WTC11 (cell line): ENCODE measurements at regions not wholly inside any gene's neighbourhood (a gene's known extent, or its start where the extent isn't known, plus 50 kb on each side); places are given as distances from the start of the nearest gene placed in this dataset.

ENCODE experiments used
- CREM ChIP-seq: sonication (generic); formaldehyde crosslinking; IDR thresholded peaks from 2 replicates; pipeline ENCODE4 v1.8.1; 2022; ENCODE audit warnings: mild to moderate bottlenecking, missing genetic modification reagents, moderate library complexity
- GABPB1 ChIP-seq: sonication (generic); formaldehyde crosslinking; IDR thresholded peaks from 2 replicates; pipeline ENCODE4 v1.8.1; 2023; ENCODE audit warnings: mild to moderate bottlenecking, missing genetic modification reagents
- JUN ChIP-seq: sonication (generic); formaldehyde crosslinking; IDR thresholded peaks from 2 replicates; pipeline ENCODE4 v1.8.0; 2023; ENCODE audit warnings: mild to moderate bottlenecking, missing genetic modification reagents
- MXD4 ChIP-seq: fragments of 250-450 bp; sonication (Bioruptor Pico); IDR thresholded peaks from 2 replicates; pipeline ENCODE4 v1.8.0; 2021; ENCODE audit warnings: mild to moderate bottlenecking, moderate library complexity, borderline replicate concordance
- NFYB ChIP-seq: sonication (generic); formaldehyde crosslinking; conservative IDR thresholded peaks from 2 replicates; pipeline ENCODE4 v1.8.0; 2022; ENCODE audit warnings: low read depth, missing genetic modification reagents
- RELA ChIP-seq: sonication (generic); formaldehyde crosslinking; IDR thresholded peaks from 2 replicates; pipeline ENCODE4 v1.8.1; 2022; ENCODE audit warnings: missing genetic modification reagents, mild to moderate bottlenecking, borderline replicate concordance
- TP53 ChIP-seq: sonication (generic); formaldehyde crosslinking; IDR thresholded peaks from 2 replicates; pipeline ENCODE4 v1.8.1; 2023; ENCODE audit warnings: mild to moderate bottlenecking, missing genetic modification reagents
- ZNF121 ChIP-seq: sonication (generic); formaldehyde crosslinking; IDR thresholded peaks from 2 replicates; pipeline ENCODE4 v1.8.0; 2023; ENCODE audit warnings: missing genetic modification reagents
- TF ChIP-seq, protein P1 (sequence below): fragments of 200-600 bp; IDR thresholded peaks from 2 replicates; pipeline ENCODE4 v1.8.0; 2022; ENCODE audit warnings: antibody characterized with exemption
- TF ChIP-seq, protein P2 (sequence below): fragments of 250-450 bp; sonication (Bioruptor Pico); IDR thresholded peaks from 2 replicates; pipeline ENCODE4 v2.1.2; 2022; ENCODE audit warnings: mild to moderate bottlenecking, moderate library complexity
- TF ChIP-seq, protein P3 (sequence below): sonication (generic); formaldehyde crosslinking; IDR thresholded peaks from 2 replicates; pipeline ENCODE4 v1.8.1; 2023; ENCODE audit warnings: mild to moderate bottlenecking, missing genetic modification reagents, moderate library complexity
- TF ChIP-seq, protein P4 (sequence below): sonication (generic); formaldehyde crosslinking; IDR thresholded peaks from 2 replicates; pipeline ENCODE4 v1.8.1; 2023; ENCODE audit warnings: mild to moderate bottlenecking, missing genetic modification reagents

DNA sequence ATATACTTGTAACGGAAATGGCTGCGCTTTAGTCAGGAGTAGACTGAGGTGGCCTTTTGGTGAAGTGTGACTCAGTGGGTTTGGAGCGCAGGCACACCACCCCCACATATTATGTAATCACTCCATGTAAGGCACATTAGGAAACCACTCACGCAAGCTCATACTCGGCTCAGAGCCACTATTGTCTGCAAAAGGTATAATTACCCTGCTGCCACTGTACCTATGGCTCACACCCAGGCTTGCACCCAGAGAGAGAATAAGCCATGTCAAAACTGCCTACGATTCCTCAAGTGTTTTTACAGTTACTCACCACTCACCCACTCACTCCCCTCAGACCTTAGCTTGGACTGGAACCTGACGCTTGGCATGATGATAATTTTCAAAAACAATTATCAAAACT lies 611.9 kb upstream of the CCDC54 start:
- TF ChIP-seq, protein P1, sequence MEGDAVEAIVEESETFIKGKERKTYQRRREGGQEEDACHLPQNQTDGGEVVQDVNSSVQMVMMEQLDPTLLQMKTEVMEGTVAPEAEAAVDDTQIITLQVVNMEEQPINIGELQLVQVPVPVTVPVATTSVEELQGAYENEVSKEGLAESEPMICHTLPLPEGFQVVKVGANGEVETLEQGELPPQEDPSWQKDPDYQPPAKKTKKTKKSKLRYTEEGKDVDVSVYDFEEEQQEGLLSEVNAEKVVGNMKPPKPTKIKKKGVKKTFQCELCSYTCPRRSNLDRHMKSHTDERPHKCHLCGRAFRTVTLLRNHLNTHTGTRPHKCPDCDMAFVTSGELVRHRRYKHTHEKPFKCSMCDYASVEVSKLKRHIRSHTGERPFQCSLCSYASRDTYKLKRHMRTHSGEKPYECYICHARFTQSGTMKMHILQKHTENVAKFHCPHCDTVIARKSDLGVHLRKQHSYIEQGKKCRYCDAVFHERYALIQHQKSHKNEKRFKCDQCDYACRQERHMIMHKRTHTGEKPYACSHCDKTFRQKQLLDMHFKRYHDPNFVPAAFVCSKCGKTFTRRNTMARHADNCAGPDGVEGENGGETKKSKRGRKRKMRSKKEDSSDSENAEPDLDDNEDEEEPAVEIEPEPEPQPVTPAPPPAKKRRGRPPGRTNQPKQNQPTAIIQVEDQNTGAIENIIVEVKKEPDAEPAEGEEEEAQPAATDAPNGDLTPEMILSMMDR = no peak
- no peak for TF ChIP-seq JUN (CRISPR knock-in tag)
- TF ChIP-seq, protein P2, sequence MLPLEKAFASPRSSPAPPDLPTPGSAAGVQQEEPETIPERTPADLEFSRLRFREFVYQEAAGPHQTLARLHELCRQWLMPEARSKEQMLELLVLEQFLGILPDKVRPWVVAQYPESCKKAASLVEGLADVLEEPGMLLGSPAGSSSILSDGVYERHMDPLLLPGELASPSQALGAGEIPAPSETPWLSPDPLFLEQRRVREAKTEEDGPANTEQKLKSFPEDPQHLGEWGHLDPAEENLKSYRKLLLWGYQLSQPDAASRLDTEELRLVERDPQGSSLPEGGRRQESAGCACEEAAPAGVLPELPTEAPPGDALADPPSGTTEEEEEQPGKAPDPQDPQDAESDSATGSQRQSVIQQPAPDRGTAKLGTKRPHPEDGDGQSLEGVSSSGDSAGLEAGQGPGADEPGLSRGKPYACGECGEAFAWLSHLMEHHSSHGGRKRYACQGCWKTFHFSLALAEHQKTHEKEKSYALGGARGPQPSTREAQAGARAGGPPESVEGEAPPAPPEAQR (CRISPR knock-in tag) = no peak
- no peak for TF ChIP-seq NFYB
- TF ChIP-seq TP53 = no peak
- no peak for TF ChIP-seq MXD4 (CRISPR knock-in tag)
- no peak for TF ChIP-seq RELA
- TF ChIP-seq, protein P3, sequence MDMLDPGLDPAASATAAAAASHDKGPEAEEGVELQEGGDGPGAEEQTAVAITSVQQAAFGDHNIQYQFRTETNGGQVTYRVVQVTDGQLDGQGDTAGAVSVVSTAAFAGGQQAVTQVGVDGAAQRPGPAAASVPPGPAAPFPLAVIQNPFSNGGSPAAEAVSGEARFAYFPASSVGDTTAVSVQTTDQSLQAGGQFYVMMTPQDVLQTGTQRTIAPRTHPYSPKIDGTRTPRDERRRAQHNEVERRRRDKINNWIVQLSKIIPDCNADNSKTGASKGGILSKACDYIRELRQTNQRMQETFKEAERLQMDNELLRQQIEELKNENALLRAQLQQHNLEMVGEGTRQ (CRISPR knock-in tag) = no peak
- TF ChIP-seq CREM (CRISPR knock-in tag) = no peak
- TF ChIP-seq ZNF121 (CRISPR knock-in tag) = no peak
- TF ChIP-seq GABPB1 (CRISPR knock-in tag) = no peak
- TF ChIP-seq, protein P4, sequence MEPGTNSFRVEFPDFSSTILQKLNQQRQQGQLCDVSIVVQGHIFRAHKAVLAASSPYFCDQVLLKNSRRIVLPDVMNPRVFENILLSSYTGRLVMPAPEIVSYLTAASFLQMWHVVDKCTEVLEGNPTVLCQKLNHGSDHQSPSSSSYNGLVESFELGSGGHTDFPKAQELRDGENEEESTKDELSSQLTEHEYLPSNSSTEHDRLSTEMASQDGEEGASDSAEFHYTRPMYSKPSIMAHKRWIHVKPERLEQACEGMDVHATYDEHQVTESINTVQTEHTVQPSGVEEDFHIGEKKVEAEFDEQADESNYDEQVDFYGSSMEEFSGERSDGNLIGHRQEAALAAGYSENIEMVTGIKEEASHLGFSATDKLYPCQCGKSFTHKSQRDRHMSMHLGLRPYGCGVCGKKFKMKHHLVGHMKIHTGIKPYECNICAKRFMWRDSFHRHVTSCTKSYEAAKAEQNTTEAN = no peak
